ENCODE measurements at regions not wholly inside any gene's neighbourhood (a gene's known extent, or its start where the extent isn't known, plus 50 kb on each side); places are given as distances from the start of the nearest gene placed in this dataset.

- TF ChIP-seq ZFP69B (tag by site-specific recombination; IDR thresholded peaks at IDR 0.05) (no peak), ZNF18 (tag by site-specific recombination; IDR thresholded peaks at IDR 0.05) (no peak), HOXD13 (CRISPR knock-in tag; IDR thresholded peaks at IDR 0.05; ENCODE audit: borderline replicate concordance) (no peak), ZNF610 (tag by site-specific recombination; IDR thresholded peaks at IDR 0.05; ENCODE audit: borderline replicate concordance) (no peak), ZNF169 (tag by site-specific recombination; IDR thresholded peaks at IDR 0.05) (no peak), KLF8 (tag by site-specific recombination; IDR thresholded peaks at IDR 0.05) (no peak), GLIS2 (tag by site-specific recombination; IDR thresholded peaks at IDR 0.05) (no peak), ZNF114 (tag by site-specific recombination; IDR thresholded peaks at IDR 0.05) (no peak), ZNF157 (tag by site-specific recombination; IDR thresholded peaks at IDR 0.05) (peak; percentile 57)
Observed at GRCh38 chrX:131827935-131828334, 195.2 kb upstream of the STK26 start (continued).

- CTCF ChIA-PET: interaction anchor here (0.7 to 1.1 kb wide), 6 partner anchors 13 to 782 kb away, joined by 3 to 4 read pairs (median 3); no protein-coding TSS in a partner anchor
- TF ChIP-seq, protein P1, sequence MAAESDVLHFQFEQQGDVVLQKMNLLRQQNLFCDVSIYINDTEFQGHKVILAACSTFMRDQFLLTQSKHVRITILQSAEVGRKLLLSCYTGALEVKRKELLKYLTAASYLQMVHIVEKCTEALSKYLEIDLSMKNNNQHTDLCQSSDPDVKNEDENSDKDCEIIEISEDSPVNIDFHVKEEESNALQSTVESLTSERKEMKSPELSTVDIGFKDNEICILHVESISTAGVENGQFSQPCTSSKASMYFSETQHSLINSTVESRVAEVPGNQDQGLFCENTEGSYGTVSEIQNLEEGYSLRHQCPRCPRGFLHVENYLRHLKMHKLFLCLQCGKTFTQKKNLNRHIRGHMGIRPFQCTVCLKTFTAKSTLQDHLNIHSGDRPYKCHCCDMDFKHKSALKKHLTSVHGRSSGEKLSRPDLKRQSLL (tag by site-specific recombination; IDR thresholded peaks at IDR 0.05): no peak
- TF ChIP-seq ZBTB48 (tag by site-specific recombination; IDR thresholded peaks at IDR 0.05): 0 out of 2 replicates have a peak, but pooled peaks have one; percentile 60
- 0 out of 2 replicates have a peak, but pooled peaks have one; percentile 33 for TF ChIP-seq YY1 (tag by site-specific recombination; IDR thresholded peaks at IDR 0.05)
- TF ChIP-seq ZIC2 (tag by site-specific recombination; IDR thresholded peaks at IDR 0.05): no peak
- TF ChIP-seq GLIS1 (tag by site-specific recombination; IDR thresholded peaks at IDR 0.05): no peak
- TF ChIP-seq OSR2 (tag by site-specific recombination; IDR thresholded peaks at IDR 0.05): no peak
- TF ChIP-seq ZNF23 (tag by site-specific recombination; IDR thresholded peaks at IDR 0.05; ENCODE audit: borderline replicate concordance): no peak
- no peak for TF ChIP-seq ZNF548 (tag by site-specific recombination; IDR thresholded peaks at IDR 0.05)
- TF ChIP-seq ZNF621 (tag by site-specific recombination; IDR thresholded peaks at IDR 0.05): no peak
- TF ChIP-seq ZNF266 (tag by site-specific recombination; IDR thresholded peaks at IDR 0.05; ENCODE audit: low read depth): no peak
- no peak for TF ChIP-seq ZNF416 (tag by site-specific recombination; IDR thresholded peaks at IDR 0.05)
- TF ChIP-seq ZFP41 (tag by site-specific recombination; IDR thresholded peaks at IDR 0.05; ENCODE audit: borderline replicate concordance): no peak
- no peak for TF ChIP-seq ZBTB49 (tag by site-specific recombination; IDR thresholded peaks at IDR 0.05; ENCODE audit: low read depth)
- no peak for TF ChIP-seq ZNF184 (tag by site-specific recombination; IDR thresholded peaks at IDR 0.05)
- no peak for TF ChIP-seq ZBTB1 (tag by site-specific recombination; IDR thresholded peaks at IDR 0.05)
- TF ChIP-seq SCRT1 (tag by site-specific recombination; IDR thresholded peaks at IDR 0.05; ENCODE audit: borderline replicate concordance): no peak
- H3K9me3 ChIP-seq (ENCODE audit: control insufficient read depth, insufficient read depth, low read depth, low read length): no peaks in the 10 kb centered on the region
- no peak overlapping the region; the same call in 1 of the 2 replicates for H3K27ac ChIP-seq (ENCODE audit: extremely low read depth, low read depth, low read length)
- H3K36me3 ChIP-seq (ENCODE audit: control insufficient read depth in 2 of 2, insufficient read depth in 1 of 2, low read length in 2 of 2): peaks cover 4 to 33% of the 10 kb centered on the region in 2 experiments; a peak in 2 of 3 replicates
- no peak overlapping the region; the same call in 1 of the 2 replicates for H3K4me3 ChIP-seq (ENCODE audit: low read depth, low read length)
- peaks cover 3% of the 10 kb centered on the region; the same call in 1 of the 2 replicates for H3K4me1 ChIP-seq (ENCODE audit: control insufficient read depth, insufficient read depth, low read length)
- POLR2A ChIA-PET: no interaction called here
Observed at GRCh38 chrX:131828482-131828881, 194.6 kb upstream of the STK26 start.

Data from HEK293 (cell line).